Left hindlimb (tissue), 1 donor: ENCODE measurements at regions not wholly inside any gene's neighbourhood (a gene's known extent, or its start where the extent isn't known, plus 50 kb on each side); places are given as distances from the start of the nearest gene placed in this dataset.

Source experiments
- DNase-seq: peaks from one replicate; pipeline ENCODE4 v3.0.0-alpha.2; 2018

DNA sequence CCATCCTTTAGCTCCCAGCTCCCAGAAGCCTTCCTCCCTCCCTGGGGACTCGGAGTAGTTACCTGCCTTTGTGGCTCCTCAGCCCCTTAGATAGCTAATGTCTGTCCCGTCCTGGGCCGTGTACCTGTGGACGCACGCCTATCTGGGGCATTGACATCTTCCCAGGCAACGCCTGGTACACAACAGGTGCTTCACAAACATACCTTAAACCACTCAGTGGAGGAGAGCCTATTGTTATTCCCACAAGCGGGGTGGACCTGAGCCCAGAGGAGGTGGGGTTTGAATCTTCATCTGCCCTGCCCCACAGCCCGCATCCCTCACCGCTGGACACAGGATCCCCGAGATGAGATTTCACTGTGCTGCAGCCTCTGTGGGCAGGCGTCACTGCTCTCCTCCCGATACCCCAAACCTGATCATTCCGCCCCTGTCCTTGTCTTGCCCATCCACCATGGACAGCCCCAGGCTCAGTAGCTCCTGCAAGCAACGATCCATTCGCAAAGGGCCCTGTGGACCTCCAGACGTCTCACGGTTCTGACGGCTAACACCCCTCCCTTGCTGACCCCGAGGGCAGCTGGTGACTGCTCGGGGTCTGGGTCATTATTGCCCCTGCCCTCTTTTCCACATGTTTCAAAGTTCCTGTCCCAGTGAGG, 73.8 kb upstream of the SHISAL1 start:
- peak; percentile 21 for DNase-seq

DNA sequence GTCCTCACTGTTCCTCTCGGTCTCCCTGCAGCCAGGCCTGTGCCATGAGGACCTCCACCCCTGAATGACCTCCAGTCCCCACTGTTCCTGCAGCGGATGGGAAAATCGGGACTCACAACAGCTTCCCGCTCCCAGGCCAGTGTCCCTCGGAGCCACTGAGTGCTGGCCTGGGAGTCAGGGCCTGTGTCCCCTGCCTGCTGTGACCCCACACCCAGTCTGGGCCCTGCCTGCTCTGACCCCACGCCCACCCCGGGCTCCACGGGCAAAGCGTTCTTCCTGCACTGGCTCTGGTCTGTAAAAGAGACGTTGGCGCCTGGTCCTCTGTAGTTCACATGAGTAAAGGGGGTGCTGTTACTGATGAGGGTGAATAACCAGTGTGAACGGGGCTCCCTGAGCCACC, 73.0 kb upstream of the SHISAL1 start:
- DNase-seq = peak; percentile 30

DNA sequence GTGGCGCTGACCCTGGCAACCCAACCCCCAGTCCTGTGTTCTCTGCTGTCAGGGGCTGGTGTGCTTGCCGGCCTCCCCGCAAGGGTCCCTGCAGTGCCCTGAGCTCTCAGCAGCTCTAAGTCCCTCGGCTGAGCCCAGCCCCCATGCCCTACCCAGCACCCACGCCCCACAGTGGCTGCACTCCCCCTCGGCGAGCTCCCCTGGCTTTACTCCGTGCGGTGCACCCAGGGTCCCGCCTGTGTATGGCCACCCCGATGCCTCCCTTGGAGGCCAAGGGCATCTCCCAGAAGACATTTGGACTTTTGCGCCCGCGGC, 72.5 kb upstream of the SHISAL1 start:
- no peak for DNase-seq

DNA sequence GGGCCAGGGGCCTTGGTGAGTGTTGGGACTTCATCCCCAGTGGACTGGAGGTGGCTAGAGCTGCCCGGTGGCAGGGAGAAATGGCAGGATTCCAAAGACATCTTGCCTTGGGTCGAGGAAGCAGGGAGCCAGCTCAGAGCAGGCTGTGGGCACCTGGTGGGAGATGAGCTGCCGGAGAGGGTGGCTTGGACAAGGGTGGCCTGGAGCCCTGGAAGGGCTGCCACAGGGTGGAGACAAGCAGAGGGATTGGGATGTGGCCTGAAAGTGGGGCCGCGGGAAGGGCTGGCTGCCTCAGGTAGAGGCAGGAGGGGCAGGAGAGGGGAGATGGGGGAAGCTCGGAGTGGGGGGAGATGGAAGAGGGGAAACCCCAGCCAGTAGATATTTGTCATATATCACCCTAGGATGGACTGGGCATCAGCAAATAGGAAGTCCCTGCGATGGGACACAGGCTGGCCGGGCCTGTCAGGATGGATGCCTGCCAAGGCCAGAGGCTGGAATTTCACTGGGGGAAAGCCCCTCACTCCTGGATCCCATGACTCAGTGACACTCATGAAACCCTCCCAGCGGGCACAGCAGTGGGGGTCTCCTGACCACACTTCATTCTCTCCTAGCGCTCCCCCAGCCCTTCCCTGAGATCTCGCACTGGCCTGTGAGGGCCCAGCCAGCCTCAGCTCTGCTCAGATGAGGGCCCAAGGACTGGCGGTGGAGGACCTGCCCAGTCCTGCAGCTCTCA, 72.0 kb upstream of the SHISAL1 start:
- DNase-seq = peak; percentile 29

DNA sequence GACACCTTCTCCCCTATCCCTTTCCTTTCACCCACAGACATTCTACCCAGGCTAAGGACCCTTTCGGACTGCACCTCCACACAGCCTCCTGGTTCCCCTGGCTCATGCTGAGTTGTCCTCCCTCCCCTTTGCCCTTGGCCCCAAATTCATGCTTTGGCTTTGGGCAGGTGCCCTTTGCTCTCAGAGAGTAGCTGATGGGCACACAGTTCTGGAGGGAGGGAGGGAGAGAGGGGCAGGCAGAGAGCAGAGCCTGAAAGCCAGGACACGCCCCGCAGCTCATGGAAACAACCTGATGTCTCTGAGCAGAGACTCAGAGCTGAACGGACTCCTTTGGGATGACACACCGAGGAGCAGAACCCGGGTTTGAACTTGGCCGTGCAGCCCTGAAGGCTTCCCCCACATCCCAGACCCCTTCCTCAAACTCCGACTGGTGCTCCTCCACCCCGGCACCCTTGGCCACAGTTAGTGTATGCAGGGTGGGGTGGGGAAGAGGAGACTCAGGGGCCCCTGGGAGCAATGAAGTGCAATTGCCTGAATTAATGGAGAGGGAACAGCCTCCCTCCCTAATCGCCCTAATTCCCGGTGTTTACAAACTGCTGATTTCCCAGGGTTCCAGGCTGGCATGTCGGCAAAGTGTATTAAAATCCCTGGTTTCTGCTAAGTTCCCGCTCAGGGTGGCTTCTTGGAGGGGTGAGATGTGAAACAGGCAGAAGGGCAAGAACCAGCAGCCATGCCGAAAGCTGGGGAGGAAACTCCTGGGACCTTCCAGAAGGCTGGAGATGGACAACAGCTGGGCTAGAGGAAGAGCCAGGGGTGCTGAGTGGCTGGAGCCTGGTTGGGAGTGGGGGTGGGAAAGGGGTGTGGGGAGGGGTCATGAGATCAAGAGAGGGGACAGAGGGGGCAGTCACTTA, 71.2 kb upstream of the SHISAL1 start:
- DNase-seq = peak; percentile 18

DNA sequence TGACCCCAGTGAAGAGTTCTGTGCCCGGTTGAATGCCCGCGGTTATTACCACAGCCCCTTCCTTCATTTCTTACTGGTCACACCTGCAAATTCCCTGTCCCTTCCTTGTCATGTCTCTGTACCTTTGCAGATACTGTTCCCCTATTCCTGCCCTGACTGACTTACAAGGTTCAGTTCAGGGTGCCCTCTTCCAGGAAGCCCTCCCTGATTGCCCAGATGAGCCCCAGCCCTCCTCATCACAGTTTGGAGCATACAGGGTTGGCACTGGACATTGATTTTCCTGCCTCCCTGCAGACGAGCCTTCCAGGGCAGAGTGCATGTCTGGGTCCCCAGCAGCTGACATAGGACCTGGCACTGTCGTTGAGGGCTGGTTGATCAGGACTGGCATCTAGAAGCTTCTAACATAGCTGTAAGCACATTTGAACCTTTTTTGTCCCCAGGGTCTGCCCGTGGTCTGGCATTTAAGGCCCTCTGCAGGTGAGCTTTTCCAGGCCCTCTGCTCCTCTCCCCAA, 70.4 kb upstream of the SHISAL1 start:
- DNase-seq = no peak

DNA sequence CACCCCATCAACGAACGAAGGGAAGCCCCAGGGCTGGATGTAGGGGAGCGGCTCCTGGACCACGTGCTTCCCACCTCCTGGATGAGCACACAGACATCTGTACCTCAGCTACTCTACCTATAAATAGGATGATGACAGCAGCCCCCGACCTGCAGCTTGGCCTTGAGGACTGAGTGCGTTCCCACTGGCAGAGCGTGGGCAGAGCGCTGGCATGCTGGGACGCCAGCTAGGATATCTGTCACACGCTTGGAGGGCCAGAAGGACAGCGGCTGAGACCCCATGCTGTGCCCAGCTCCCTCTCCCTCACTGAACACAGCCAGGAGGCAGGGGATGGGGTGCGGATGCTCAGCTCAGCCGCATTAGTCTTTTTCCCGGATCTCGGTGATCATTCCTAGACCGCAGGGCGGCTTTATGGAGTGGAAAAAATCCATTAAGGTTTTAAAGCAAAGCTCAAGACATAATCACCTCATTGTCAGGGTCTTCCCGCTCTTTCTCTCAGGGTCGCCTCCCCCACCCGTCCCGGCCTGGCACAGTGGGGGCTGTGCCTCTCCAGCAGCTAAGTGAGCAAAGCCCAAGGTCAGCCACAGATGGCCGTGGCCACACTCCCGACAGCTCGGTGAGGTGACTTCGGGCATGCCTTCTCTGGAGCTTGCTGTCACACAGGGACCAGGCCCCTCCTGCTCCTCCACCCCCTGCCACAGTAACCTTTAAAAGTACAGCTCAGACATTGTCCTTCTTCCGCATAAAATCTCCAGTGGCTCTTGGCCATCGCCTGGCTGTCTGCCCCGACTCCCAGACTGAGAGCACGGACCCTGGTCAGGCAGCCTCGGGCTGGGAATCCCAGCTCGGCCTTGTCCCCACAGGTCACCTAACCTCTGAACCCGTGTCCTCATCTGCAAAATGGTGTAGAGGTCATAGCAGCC, 69.6 kb upstream of the SHISAL1 start:
- peak; percentile 37 for DNase-seq

DNA sequence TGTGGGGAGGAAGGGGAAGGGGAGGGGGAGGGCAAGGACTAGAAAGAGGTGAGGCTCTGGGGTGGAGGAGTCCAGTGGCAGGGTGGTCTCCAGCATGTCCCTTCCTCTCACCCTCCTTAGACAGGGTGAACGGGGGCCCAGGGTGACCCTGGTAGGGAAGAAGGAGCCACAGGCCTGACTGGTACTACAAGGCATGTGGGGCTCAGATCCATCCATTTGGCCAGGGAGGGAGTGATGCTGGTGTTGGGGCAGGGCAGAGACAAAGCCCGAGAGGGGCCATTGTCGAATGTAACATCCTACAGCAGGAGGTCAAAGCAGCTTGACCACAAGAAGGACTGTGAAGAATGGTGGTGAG, 69.0 kb upstream of the SHISAL1 start:
- DNase-seq = peak; percentile 22

DNA sequence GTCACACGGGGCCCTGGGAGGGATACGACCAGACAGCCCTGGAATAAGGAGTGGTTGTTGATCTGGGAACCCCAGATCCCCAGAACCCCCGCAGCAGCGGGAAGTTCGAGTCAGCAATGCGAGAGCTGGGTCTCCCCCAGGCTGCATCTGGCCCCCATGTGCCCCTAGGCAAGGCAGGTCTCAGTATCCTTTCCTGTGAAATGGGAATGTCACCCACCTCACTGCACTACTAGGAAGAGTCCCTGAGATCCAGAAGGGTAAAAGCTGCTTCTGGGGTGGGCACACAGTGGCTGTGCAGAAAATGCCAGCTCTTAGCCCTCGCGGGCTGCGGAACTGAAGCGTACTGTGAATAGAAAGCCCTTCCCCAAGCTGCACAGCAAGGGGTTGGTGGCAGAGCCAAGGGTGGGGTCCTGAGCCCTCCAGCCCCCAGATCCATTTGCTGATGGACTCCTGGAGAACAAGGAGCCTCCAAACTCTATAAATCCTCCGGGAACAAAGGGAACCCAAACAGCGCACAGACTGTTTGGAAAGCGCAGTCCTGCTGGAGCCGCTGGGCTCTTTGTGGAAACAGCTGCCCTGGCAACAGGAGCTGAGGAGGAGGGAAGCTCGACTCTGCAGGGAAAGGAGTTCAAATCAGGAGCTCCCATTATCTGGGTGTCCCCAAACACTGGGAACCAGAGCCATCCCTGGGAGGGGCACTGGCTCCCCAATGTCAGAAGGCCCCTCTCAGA, 68.2 kb upstream of the SHISAL1 start:
- peak; percentile 29 for DNase-seq

DNA sequence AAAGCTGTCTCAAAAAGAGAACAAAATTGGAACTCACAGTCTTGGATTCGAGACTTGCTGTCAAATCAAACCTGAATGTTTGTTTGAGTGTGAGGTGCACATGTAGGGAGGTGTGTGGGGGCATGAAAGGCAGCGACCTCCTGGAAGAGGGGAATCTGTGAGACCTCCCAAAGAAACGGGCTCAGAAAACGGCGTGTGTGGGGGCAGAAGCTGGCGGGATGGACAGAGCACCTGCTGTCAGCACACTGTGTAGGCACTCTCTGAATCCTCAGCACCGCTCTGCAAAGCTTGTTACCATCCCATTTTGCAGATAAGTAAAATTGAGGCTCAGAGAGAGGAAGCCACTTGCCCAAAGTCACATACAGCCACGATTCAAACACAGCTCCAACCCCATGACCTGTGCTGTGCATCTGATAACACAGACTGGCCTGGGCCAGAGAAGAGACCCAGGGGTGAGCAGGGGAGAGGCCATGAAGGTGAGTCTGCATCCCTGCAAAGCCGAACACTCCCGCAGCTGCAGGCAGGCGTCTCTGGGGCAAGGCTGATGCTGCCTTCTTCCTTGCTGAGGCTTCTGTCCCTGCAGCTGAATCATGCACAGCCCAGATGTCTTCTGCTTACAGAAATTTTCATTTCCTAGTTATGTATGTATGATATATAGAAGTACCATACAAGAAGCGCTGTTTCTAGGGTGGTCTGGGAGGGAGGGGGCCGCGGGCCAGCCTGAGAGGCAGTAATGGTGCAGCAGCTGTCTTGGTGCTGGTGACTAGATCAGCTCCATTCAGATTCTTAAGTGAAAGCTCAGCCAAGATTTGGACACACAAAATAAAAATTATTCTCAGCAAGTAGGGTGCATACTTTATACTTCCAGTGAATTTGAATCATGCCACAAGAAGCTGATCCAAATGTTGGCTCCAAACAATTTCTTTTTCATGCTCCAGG, 67.3 kb upstream of the SHISAL1 start:
- peak; percentile 39 for DNase-seq

DNA sequence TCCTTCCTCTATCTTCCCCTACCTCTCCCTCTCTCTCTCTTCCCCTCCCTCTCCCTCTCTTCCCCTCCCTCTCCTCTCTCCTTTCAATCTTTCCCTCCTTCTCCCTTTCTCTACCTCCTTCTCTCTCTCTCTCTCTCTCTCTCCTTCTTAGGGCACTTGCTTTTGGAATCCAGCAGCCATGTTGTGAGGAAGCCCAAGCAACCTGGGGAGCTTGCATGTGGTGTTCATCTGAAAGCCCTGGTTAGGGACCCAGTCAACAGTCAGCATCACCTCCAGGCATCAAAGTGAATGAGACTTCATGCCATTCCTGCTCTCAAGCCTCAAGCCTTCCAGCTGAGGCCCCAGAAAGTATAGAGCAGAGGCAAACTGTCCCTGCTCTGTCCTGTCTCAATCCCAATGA, 65.6 kb upstream of the SHISAL1 start:
- DNase-seq = no peak

DNA sequence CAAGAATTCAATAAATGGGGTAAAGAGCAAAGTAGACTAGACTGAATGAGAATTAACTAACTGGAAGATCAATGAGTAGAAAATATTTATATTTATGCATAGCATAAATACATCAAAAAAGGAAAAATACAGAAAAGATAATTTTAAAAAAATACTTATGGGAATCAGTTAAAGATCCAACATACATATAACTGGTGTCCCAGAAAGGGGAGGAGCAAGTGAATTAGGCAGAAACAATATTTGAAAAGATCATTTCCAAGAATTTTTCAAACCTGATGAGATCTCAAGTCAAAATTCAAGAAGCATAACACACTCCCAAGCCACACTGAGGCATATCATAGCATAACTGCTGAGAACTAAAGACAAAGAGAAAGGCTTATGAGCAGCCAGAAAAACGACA, 62.7 kb upstream of the SHISAL1 start:
- DNase-seq = no peak

DNA sequence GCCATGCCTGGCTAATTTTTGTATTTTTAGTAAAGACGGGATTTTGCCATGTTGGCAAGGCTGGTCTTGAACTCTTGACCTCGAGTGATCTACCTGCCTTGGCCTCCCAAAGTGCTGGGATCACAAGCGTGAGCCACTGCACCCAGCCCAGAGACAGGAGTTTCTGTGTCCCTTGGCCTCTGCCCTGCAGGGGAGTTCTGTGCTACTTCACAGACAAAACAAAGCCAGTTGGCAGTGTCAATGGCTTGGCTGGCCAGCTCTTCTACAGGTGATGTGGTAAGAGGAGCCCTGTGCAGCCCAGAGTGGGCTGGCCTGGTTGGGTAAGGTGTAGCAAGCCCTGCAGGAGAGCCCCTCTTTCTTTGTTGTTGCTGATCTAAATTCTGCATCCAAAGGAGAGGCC, 60.5 kb upstream of the SHISAL1 start:
- DNase-seq = peak; percentile 14

DNA sequence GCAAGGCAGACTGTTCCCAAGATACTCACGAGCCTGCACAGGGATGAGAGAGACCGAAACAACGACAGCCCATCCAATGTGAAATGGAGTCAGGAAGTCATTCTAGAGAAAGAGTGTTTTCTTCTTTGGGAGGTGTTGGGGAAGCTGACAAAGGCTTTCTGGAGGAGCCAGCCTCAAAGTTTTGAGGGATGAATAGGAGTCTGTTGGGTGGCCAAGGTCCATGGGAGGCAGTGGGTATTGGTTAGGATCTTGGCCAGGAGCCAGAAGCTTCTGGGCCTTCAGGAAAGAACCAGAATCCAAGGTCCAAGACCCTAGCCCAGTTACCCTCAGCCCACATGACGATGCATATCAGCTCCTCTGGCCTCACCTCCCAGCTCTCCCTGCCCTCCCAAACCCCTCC, 59.9 kb upstream of the SHISAL1 start:
- peak; percentile 22 for DNase-seq

DNA sequence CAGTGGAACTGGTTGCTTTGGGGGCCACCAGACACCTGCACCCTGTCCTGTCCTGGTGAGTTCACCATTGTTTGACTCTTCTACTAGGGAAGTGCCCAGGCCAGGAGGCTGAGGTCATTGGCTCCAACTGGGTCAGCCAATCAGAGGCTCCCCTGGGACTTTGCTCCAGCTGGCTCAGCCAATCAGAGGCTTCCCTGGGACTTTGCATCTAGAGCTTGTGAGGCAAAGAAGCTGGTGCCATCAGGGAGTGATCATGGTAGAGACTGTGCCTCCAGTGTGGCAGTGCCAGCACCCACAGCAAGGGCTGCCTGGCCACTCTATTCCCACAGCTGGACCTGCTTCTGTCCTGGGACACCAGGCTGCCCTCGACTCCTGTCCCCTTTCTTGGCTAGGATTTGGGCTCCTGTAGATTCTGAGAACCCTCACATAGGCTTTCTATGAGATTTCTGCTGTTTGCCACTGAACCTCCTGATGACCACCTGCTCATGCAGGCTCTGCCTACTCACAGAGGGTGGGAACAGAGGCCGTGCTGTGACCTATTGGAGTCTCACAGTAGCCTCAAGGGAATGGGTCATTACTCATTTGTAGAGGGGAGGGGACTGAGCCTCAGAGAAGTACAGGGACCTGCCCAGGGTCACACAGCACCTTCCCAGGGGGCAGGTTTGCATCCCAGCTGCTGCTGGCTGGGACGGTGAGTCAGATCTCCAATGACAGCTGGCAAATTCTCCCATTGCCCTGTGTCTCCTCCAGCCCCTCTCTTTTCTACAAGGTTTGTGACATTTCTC, 59.2 kb upstream of the SHISAL1 start:
- peak; percentile 9 for DNase-seq

DNA sequence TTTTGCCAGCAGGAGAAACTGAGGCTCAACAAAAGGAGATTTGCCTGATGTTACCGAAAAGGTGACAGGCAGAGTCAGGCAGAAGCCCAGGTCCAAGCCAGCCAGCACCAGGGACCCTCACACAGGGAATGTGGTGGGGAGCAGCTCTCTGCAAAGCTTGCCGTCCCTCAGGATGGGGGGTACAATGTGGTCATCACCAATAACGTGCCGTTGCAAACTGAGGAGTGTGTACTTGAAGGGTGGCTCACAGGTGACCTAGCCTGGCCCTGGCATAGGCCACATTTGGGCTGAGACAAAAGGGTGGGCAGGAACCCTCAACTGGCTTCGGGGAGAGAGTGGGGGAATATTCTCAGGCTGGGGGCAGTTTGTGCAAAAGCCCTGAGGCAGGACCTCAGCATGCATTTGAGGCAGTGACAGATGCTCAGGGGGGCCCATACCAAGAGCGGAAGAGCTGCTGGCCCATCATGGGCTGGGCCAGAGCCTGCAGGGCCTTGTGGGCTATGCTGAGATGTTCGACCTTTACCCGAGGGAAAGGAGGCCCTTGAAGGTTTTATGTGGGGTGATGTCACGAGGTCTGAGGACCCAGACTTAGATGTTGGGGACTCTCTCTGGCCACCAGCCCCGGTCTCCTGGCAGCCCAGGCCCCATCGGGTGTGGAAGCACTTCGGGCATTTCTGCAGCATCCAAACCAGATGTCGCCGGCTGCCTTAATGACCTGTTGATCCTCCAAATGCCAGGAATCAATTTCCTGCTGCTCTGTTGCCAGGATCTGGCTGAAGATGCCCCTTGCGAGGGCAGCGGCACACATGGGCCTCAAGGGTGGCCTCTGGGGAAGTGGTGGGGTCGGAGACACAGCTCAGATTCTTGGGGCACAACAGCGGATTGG, 57.4 kb upstream of the SHISAL1 start:
- peak; percentile 29 for DNase-seq

DNA sequence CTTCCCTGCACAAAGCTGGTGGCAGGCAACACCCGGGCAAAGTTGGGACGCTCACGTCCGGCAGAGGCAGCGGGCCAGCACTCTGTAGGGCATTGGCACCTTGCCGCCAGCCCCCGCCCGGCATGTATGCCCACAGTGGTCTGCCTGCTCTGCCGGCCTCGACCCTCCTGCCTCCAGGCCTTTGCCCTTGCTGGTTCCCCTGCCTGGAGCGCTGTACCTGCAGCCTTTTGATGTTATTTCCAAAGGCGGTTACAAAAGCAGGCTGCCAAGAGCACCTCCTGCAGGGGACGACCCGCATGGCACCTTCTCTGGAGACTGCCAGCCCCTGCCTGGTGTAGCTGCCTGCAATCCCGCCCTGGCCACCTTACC, 56.5 kb upstream of the SHISAL1 start:
- DNase-seq = no peak

DNA sequence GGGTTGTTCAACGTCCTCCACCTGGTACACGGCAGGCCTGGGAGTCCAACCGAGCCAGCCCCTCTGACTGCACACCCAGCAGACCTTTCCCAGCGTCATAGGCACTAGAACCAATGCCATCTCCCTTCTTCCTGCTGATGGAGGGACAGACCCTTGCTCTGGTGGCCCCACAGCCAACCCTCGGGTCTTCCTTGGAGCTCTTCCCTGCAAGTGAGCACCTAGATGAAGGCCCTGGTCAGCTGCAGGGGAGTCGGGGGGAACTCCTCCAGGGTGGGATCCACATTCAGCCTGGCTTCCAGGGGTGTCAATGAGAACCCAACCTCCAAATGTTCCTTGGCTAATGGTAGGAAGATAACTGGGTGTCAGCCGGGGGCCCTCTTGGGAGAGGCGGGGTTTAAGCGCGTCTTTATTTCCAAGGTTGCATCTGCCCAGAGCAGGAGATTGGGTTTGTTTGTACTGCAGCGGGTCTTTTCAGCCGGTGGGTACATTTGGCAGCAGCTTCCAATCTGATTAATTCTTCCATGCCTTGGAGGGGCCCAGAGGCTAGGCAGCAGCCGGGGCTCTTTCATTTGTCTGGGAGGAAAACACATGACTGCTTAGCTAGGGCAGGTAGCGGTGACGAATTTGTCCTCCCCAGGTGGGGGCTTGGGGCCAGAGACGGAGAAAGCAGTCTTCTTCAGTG, 56.0 kb upstream of the SHISAL1 start:
- DNase-seq = peak; percentile 24
